ENCODE measurements at regions not wholly inside any gene's neighbourhood (a gene's known extent, or its start where the extent isn't known, plus 50 kb on each side); places are given as distances from the start of the nearest gene placed in this dataset.
"Not testable (repeated sequence)": the region's sequence is repeated elsewhere in the genome, so short reads cannot be mapped to it uniquely, and the experiment has no call there.

GRCh38 chr7:34337163-34337562 lies 320.9 kb upstream of the NPSR1 start:
- DNase-seq, result no peak

GRCh38 chr7:34338961-34339526 lies 319.0 kb upstream of the NPSR1 start:
- no peak for DNase-seq

GRCh38 chr7:34341326-34341725 lies 316.7 kb upstream of the NPSR1 start:
- DNase-seq, result no peak

GRCh38 chr7:34342387-34342786 lies 315.6 kb upstream of the NPSR1 start:
- DNase-seq, result no peak

GRCh38 chr7:34343667-34344066 lies 314.4 kb upstream of the NPSR1 start:
- no peak for DNase-seq

GRCh38 chr7:34354011-34354410 lies 304.0 kb upstream of the NPSR1 start:
- DNase-seq, result no peak

GRCh38 chr7:34354899-34355298 lies 303.1 kb upstream of the NPSR1 start:
- DNase-seq, result no peak

- DNase-seq, result no peak
Measured at GRCh38 chr7:34357068-34357467, 300.9 kb upstream of the NPSR1 start.

GRCh38 chr7:34357946-34358345 lies 300.1 kb upstream of the NPSR1 start:
- DNase-seq, result no peak

- not testable (repeated sequence) for DNase-seq
Measured at GRCh38 chr7:34358578-34358977, 299.4 kb upstream of the NPSR1 start.

- DNase-seq, result no peak
Measured at GRCh38 chr7:34361663-34362250, 296.3 kb upstream of the NPSR1 start.

- no peak for DNase-seq
Measured at GRCh38 chr7:34362621-34363020, 295.4 kb upstream of the NPSR1 start.

GRCh38 chr7:34364130-34364529 lies 293.9 kb upstream of the NPSR1 start:
- DNase-seq, result no peak

- DNase-seq, result no peak
Measured at GRCh38 chr7:34365011-34365410, 293.0 kb upstream of the NPSR1 start.

- DNase-seq, result no peak
Measured at GRCh38 chr7:34365611-34366010, 292.4 kb upstream of the NPSR1 start.

- DNase-seq, result no peak
Measured at GRCh38 chr7:34371922-34372321, 286.1 kb upstream of the NPSR1 start.

GRCh38 chr7:34373940-34374339 lies 284.1 kb upstream of the NPSR1 start:
- no peak for DNase-seq

- no peak for DNase-seq
Measured at GRCh38 chr7:34382166-34382893, 275.7 kb upstream of the NPSR1 start.

- DNase-seq, result no peak
Measured at GRCh38 chr7:34385384-34385783, 272.6 kb upstream of the NPSR1 start.

GRCh38 chr7:34389332-34390078 lies 268.5 kb upstream of the NPSR1 start:
- no peak for DNase-seq

GRCh38 chr7:34390103-34390502 lies 267.9 kb upstream of the NPSR1 start:
- no peak for DNase-seq

- DNase-seq, result no peak
Measured at GRCh38 chr7:34392972-34393371, 265.0 kb upstream of the NPSR1 start.

GRCh38 chr7:34396437-34397064 lies 261.5 kb upstream of the NPSR1 start:
- no peak for DNase-seq

Data from activated naive CD4-positive, alpha-beta T cell (primary cell).